ENCODE measurements at regions not wholly inside any gene's neighbourhood (a gene's known extent, or its start where the extent isn't known, plus 50 kb on each side); places are given as distances from the start of the nearest gene placed in this dataset.

DNA sequence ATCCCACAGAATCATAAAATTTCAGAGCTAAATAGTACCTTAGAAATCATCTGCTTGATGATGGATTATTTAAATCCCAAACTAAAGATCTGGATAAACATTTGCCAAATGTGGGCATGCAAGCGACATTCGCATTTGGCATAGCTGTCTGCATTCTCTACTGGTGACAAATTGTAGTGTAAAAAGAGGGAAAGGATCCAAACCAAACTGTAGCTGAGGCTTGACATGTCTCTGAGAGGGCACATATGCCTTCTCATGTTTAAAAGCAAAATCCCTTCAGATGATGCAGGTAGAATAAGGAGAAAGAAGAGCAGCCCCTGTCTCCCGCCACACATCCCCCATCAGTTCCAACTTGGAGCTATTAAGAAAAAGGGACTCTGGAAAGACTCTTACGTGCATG, 257.5 kb upstream of the MTNR1B start:
- Histone ChIP-seq H3K4me1 (ENCODE audit: control insufficient read depth, extremely low read depth, insufficient read depth, low read length) (peaks cover 14% of the 10 kb centered on the region), H3K27ac (ENCODE audit: control insufficient read depth, insufficient read depth, low read length) (no peak overlapping the region), H3K9ac (ENCODE audit: control insufficient read depth, extremely low read depth, insufficient read depth, low read length) (no peak overlapping the region), H3K27me3 (ENCODE audit: control insufficient read depth, extremely low read depth, insufficient read depth, low read length) (no peaks in the 10 kb centered on the region), H3K4me3 (ENCODE audit: control insufficient read depth in 2 of 3, extremely low read depth in 1 of 3, insufficient read depth in 2 of 3, low read depth in 1 of 3, low read length in 3 of 3) (no peak overlapping the region), H3K36me3 (ENCODE audit: control insufficient read depth in 2 of 2, extremely low read depth in 1 of 2, insufficient read depth in 2 of 2, low read length in 2 of 2) (no peaks in the 10 kb centered on the region), H3K9me3 (ENCODE audit: control insufficient read depth, low read depth, low read length) (no peaks in the 10 kb centered on the region), H3K79me2 (ENCODE audit: control insufficient read depth, insufficient read depth, low read length) (no peaks in the 10 kb centered on the region), H3K4me2 (ENCODE audit: control insufficient read depth, extremely low read depth, insufficient read depth, low read depth, low read length) (no peak overlapping the region), H4K20me1 (ENCODE audit: control insufficient read depth, extremely low read depth, insufficient read depth, low read length) (no peaks in the 10 kb centered on the region), H3K9me1 (ENCODE audit: control insufficient read depth, extremely low read depth, insufficient read depth, low read length) (no peaks in the 10 kb centered on the region), H2AFZ (ENCODE audit: control insufficient read depth, low read length) (no peak overlapping the region)
- FAIRE-seq (no peak), DNase-seq (ENCODE audit: low read depth, low spot score) (no peak)
- dilution Hi-C loops (cut with MboI; ENCODE audit: extremely low pct_ligation_motif_present, low sequenced_read_pairs) = no loop called here
- TF ChIP-seq, protein P1, sequence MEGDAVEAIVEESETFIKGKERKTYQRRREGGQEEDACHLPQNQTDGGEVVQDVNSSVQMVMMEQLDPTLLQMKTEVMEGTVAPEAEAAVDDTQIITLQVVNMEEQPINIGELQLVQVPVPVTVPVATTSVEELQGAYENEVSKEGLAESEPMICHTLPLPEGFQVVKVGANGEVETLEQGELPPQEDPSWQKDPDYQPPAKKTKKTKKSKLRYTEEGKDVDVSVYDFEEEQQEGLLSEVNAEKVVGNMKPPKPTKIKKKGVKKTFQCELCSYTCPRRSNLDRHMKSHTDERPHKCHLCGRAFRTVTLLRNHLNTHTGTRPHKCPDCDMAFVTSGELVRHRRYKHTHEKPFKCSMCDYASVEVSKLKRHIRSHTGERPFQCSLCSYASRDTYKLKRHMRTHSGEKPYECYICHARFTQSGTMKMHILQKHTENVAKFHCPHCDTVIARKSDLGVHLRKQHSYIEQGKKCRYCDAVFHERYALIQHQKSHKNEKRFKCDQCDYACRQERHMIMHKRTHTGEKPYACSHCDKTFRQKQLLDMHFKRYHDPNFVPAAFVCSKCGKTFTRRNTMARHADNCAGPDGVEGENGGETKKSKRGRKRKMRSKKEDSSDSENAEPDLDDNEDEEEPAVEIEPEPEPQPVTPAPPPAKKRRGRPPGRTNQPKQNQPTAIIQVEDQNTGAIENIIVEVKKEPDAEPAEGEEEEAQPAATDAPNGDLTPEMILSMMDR (optimal IDR thresholded peaks at IDR 0.05 in 1 of 3, IDR thresholded peaks at IDR 0.05 in 1 of 3, conservative IDR thresholded peaks at IDR 0.05 in 1 of 3; ENCODE audit: extremely low read depth in 1 of 3, insufficient read depth in 2 of 3, low read length in 3 of 3) = no peak
- TF ChIP-seq EZH2 (IDR thresholded peaks at IDR 0.05; ENCODE audit: low read length) = no peak

DNA sequence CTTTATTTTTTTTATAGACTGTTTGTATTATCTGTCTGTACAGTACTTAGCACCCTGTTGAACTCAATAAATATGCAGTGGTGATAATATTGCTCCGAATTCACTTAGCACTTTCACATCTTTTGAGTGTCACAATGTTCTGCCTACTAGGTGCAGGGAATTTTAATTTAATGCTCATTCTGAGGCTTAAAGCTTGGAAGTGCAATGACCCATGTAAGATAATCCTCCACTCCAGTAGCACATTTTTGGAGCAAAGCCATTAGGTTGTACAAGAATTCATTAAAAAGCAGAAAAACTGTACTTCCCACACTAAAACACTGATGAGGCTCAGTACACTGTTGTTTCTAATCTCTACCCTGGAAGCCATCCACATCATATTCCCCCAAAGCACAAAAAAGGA, 255.3 kb upstream of the MTNR1B start:
- H3K4me2 ChIP-seq (ENCODE audit: control insufficient read depth, extremely low read depth, insufficient read depth, low read depth, low read length) = no peak overlapping the region
- H3K27ac ChIP-seq (ENCODE audit: control insufficient read depth, insufficient read depth, low read length) = no peak overlapping the region
- H3K9me1 ChIP-seq (ENCODE audit: control insufficient read depth, extremely low read depth, insufficient read depth, low read length) = no peaks in the 10 kb centered on the region
- H2AFZ ChIP-seq (ENCODE audit: control insufficient read depth, low read length) = no peak overlapping the region
- H3K27me3 ChIP-seq (ENCODE audit: control insufficient read depth, extremely low read depth, insufficient read depth, low read length) = no peaks in the 10 kb centered on the region
- no peak overlapping the region for H3K4me3 ChIP-seq (ENCODE audit: control insufficient read depth in 2 of 3, extremely low read depth in 1 of 3, insufficient read depth in 2 of 3, low read depth in 1 of 3, low read length in 3 of 3)
- FAIRE-seq (no peak), DNase-seq (ENCODE audit: low read depth, low spot score) (no peak)
- no peaks in the 10 kb centered on the region for H4K20me1 ChIP-seq (ENCODE audit: control insufficient read depth, extremely low read depth, insufficient read depth, low read length)
- no peaks in the 10 kb centered on the region for H3K79me2 ChIP-seq (ENCODE audit: control insufficient read depth, insufficient read depth, low read length)
- no peaks in the 10 kb centered on the region for H3K9me3 ChIP-seq (ENCODE audit: control insufficient read depth, low read depth, low read length)
- dilution Hi-C loops (cut with MboI; ENCODE audit: extremely low pct_ligation_motif_present, low sequenced_read_pairs) = no loop called here
- no peak overlapping the region for H3K9ac ChIP-seq (ENCODE audit: control insufficient read depth, extremely low read depth, insufficient read depth, low read length)
- H3K36me3 ChIP-seq (ENCODE audit: control insufficient read depth in 2 of 2, extremely low read depth in 1 of 2, insufficient read depth in 2 of 2, low read length in 2 of 2) = no peaks in the 10 kb centered on the region
- TF ChIP-seq, protein P1 (optimal IDR thresholded peaks at IDR 0.05 in 1 of 3, IDR thresholded peaks at IDR 0.05 in 1 of 3, conservative IDR thresholded peaks at IDR 0.05 in 1 of 3; ENCODE audit: extremely low read depth in 1 of 3, insufficient read depth in 2 of 3, low read length in 3 of 3) = no peak
- TF ChIP-seq EZH2 (IDR thresholded peaks at IDR 0.05; ENCODE audit: low read length) = no peak
- H3K4me1 ChIP-seq (ENCODE audit: control insufficient read depth, extremely low read depth, insufficient read depth, low read length) = peaks cover 5% of the 10 kb centered on the region

All from keratinocyte (primary cell).